SK-N-SH treated with all-trans-retinoic acid at 6 μM for 48 hours (cell line): ENCODE measurements at regions not wholly inside any gene's neighbourhood (a gene's known extent, or its start where the extent isn't known, plus 50 kb on each side); places are given as distances from the start of the nearest gene placed in this dataset.

Experiments
- ARNTL ChIP-seq: fragments of 450-650 bp; formaldehyde crosslinking; IDR thresholded peaks from 2 replicates; pipeline ENCODE4 v1.5.0; 2020; ENCODE audit warnings: low read depth, mild to moderate bottlenecking, moderate library complexity, borderline replicate concordance
- BACH2 ChIP-seq: fragments of 250-450 bp; sonication (Bioruptor Pico); IDR thresholded peaks from 2 replicates; pipeline ENCODE4 v1.9.0; 2021; ENCODE audit warnings: mild to moderate bottlenecking, borderline replicate concordance
- OSR1 ChIP-seq: fragments of 250-450 bp; sonication (Bioruptor Pico); IDR thresholded peaks from 2 replicates; pipeline ENCODE4 v1.8.0; 2022; ENCODE audit warnings: moderate library complexity, mild to moderate bottlenecking, inconsistent platforms
- PPARA ChIP-seq: fragments of 250-450 bp; sonication (Bioruptor Pico); IDR thresholded peaks from 2 replicates; pipeline ENCODE4 v1.5.0; 2020; ENCODE audit warnings: mild to moderate bottlenecking, borderline replicate concordance
- TCF4 ChIP-seq: fragments of 250-450 bp; sonication (Bioruptor Pico); IDR thresholded peaks from 2 replicates; pipeline ENCODE4 v1.8.0; 2021; ENCODE audit warnings: mild to moderate bottlenecking, moderate library complexity, borderline replicate concordance
- ZC3H10 ChIP-seq: fragments of 250-450 bp; sonication (Bioruptor Pico); IDR thresholded peaks from 2 replicates; pipeline ENCODE4 v1.5.1; 2021; ENCODE audit warnings: mild to moderate bottlenecking, moderate library complexity
- ZFP3 ChIP-seq: fragments of 250-450 bp; sonication (Bioruptor Pico); IDR thresholded peaks from 2 replicates; pipeline ENCODE4 v1.5.0; 2020; ENCODE audit warnings: mild to moderate bottlenecking, moderate library complexity
- ZFP30 ChIP-seq: fragments of 450-650 bp; formaldehyde crosslinking; IDR thresholded peaks from 2 replicates; pipeline ENCODE4 v1.5.0; 2022; ENCODE audit warnings: mild to moderate bottlenecking, moderate library complexity
- ZNF70 ChIP-seq: fragments of 450-650 bp; formaldehyde crosslinking; IDR thresholded peaks from 2 replicates; pipeline ENCODE4 v1.5.0; 2020; ENCODE audit warnings: mild to moderate bottlenecking, moderate library complexity
- TF ChIP-seq, protein P1 (sequence below): fragments of 250-450 bp; sonication (Bioruptor Pico); IDR thresholded peaks from 2 replicates; pipeline ENCODE4 v1.5.1; 2020; ENCODE audit warnings: low read depth, mild to moderate bottlenecking, moderate library complexity
- TF ChIP-seq, protein P2 (sequence below): fragments of 250-450 bp; sonication (Bioruptor Pico); IDR thresholded peaks from 2 replicates; pipeline ENCODE4 v1.8.0; 2020; ENCODE audit warnings: mild to moderate bottlenecking, moderate library complexity, borderline replicate concordance
- TF ChIP-seq, protein P3 (sequence below): fragments of 250-450 bp; sonication (Bioruptor Pico); IDR thresholded peaks from 2 replicates; pipeline ENCODE4 v1.5.0; 2020; ENCODE audit warnings: mild to moderate bottlenecking, moderate library complexity

DNA sequence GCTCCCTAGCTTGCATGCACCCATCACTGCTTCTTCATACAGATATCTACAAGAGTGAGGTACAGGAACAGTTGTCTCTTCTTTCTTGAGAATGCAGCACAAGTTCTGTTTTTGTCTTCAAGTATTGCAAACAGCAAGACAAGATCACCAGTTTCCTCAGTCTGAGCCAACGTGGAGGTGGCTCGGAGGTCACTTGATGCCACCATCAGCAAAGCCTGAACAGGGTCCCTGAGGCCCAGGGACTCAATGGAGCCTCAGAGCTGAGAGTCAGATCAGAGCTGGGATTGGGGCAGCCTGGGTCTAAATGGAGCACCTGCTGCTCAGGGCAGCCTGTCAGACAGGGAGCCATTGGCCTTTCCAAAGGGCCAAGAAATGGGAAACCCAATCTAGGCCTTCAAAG lies 290.7 kb upstream of the ID2 start:
- no peak for TF ChIP-seq ZFP30 (CRISPR knock-in tag)
- no peak for TF ChIP-seq OSR1 (CRISPR knock-in tag)
- no peak for TF ChIP-seq ZC3H10 (CRISPR knock-in tag)
- no peak for TF ChIP-seq PPARA (CRISPR knock-in tag)
- TF ChIP-seq, protein P1, sequence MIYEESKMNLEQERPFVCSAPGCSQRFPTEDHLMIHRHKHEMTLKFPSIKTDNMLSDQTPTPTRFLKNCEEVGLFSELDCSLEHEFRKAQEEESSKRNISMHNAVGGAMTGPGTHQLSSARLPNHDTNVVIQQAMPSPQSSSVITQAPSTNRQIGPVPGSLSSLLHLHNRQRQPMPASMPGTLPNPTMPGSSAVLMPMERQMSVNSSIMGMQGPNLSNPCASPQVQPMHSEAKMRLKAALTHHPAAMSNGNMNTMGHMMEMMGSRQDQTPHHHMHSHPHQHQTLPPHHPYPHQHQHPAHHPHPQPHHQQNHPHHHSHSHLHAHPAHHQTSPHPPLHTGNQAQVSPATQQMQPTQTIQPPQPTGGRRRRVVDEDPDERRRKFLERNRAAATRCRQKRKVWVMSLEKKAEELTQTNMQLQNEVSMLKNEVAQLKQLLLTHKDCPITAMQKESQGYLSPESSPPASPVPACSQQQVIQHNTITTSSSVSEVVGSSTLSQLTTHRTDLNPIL (CRISPR knock-in tag): no peak
- TF ChIP-seq ZFP3 (CRISPR knock-in tag): no peak
- no peak for TF ChIP-seq BACH2 (CRISPR knock-in tag)
- TF ChIP-seq ZNF70 (CRISPR knock-in tag): no peak
- no peak for TF ChIP-seq ARNTL
- TF ChIP-seq, protein P2, sequence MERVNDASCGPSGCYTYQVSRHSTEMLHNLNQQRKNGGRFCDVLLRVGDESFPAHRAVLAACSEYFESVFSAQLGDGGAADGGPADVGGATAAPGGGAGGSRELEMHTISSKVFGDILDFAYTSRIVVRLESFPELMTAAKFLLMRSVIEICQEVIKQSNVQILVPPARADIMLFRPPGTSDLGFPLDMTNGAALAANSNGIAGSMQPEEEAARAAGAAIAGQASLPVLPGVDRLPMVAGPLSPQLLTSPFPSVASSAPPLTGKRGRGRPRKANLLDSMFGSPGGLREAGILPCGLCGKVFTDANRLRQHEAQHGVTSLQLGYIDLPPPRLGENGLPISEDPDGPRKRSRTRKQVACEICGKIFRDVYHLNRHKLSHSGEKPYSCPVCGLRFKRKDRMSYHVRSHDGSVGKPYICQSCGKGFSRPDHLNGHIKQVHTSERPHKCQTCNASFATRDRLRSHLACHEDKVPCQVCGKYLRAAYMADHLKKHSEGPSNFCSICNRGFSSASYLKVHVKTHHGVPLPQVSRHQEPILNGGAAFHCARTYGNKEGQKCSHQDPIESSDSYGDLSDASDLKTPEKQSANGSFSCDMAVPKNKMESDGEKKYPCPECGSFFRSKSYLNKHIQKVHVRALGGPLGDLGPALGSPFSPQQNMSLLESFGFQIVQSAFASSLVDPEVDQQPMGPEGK: no peak
- TF ChIP-seq, protein P3, sequence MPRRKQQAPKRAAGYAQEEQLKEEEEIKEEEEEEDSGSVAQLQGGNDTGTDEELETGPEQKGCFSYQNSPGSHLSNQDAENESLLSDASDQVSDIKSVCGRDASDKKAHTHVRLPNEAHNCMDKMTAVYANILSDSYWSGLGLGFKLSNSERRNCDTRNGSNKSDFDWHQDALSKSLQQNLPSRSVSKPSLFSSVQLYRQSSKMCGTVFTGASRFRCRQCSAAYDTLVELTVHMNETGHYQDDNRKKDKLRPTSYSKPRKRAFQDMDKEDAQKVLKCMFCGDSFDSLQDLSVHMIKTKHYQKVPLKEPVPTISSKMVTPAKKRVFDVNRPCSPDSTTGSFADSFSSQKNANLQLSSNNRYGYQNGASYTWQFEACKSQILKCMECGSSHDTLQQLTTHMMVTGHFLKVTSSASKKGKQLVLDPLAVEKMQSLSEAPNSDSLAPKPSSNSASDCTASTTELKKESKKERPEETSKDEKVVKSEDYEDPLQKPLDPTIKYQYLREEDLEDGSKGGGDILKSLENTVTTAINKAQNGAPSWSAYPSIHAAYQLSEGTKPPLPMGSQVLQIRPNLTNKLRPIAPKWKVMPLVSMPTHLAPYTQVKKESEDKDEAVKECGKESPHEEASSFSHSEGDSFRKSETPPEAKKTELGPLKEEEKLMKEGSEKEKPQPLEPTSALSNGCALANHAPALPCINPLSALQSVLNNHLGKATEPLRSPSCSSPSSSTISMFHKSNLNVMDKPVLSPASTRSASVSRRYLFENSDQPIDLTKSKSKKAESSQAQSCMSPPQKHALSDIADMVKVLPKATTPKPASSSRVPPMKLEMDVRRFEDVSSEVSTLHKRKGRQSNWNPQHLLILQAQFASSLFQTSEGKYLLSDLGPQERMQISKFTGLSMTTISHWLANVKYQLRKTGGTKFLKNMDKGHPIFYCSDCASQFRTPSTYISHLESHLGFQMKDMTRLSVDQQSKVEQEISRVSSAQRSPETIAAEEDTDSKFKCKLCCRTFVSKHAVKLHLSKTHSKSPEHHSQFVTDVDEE (CRISPR knock-in tag): no peak
- TF ChIP-seq TCF4 (CRISPR knock-in tag): no peak
